C4-2B (cell line): ENCODE measurements at regions not wholly inside any gene's neighbourhood (a gene's known extent, or its start where the extent isn't known, plus 50 kb on each side); places are given as distances from the start of the nearest gene placed in this dataset.

Experiments used
- H3K27ac ChIP-seq: fragments of 450-650 bp; 2 replicates; pipeline ENCODE4 v1.5.1; 2017
- CTCF ChIP-seq: fragments of 450-650 bp; conservative IDR thresholded peaks from 2 replicates; pipeline ENCODE4 v1.5.1; 2017; ENCODE audit warnings: mild to moderate bottlenecking
- ZFX ChIP-seq: fragments of 450-650 bp; IDR thresholded peaks from 2 replicates; pipeline ENCODE4 v1.6.1; 2017

- no peak for TF ChIP-seq CTCF
- no peak for TF ChIP-seq ZFX
- no peak overlapping the region for H3K27ac ChIP-seq
Measured at GRCh38 chr2:147657086-147658000, 187.5 kb upstream of the ACVR2A start.

- H3K27ac ChIP-seq: no peak overlapping the region
- no peak for TF ChIP-seq ZFX
- TF ChIP-seq CTCF: no peak
Measured at GRCh38 chr2:147649998-147650397, 194.8 kb upstream of the ACVR2A start.

GRCh38 chr2:147649286-147649685 is 195.5 kb upstream of the ACVR2A start:
- H3K27ac ChIP-seq: no peak overlapping the region
- TF ChIP-seq ZFX: no peak
- no peak for TF ChIP-seq CTCF

GRCh38 chr2:147648471-147648870 is 196.4 kb upstream of the ACVR2A start:
- H3K27ac ChIP-seq: no peak overlapping the region
- TF ChIP-seq CTCF: no peak
- no peak for TF ChIP-seq ZFX

GRCh38 chr2:147647816-147648215 is 197.0 kb upstream of the ACVR2A start:
- TF ChIP-seq CTCF (no peak), ZFX (no peak)
- no peak overlapping the region for H3K27ac ChIP-seq

- H3K27ac ChIP-seq: no peak overlapping the region
- no peak for TF ChIP-seq ZFX
- no peak for TF ChIP-seq CTCF
Measured at GRCh38 chr2:147646818-147647468, 197.9 kb upstream of the ACVR2A start.

- TF ChIP-seq ZFX (no peak), CTCF (no peak)
- no peak overlapping the region for H3K27ac ChIP-seq
Measured at GRCh38 chr2:147644491-147644890, 200.3 kb upstream of the ACVR2A start.
